ENCODE measurements at regions not wholly inside any gene's neighbourhood (a gene's known extent, or its start where the extent isn't known, plus 50 kb on each side); places are given as distances from the start of the nearest gene placed in this dataset.

DNA sequence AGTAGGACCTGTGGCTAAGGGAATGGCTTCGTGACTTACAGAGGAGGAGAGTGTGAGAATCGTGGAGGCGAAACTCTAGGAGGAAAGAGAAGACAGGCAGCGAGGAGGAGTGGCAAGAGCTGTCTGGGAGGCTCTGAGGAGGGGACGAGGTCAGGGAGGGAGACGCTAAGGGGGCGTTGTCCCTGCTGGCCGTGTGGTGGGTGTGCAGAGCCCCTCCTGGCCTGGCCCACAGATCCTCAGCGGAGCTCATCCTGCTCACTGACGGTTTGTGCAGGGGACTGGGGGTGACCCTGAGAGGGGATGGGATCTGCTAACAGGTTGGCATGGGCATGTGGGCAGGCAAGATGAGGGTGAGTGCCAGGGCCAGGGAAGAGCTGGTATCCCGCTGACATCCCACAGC, 56.5 kb upstream of the PRR5 start:
- intact Hi-C loops (cut with micrococcal nuclease) = no loop called here
- no peaks in the 10 kb centered on the region for H3K9me1 ChIP-seq (ENCODE audit: control insufficient read depth, insufficient read depth, low read length)
- no TSS peak for BruUV-seq (replicated peaks)
- H4K20me1 ChIP-seq (replicated peaks; ENCODE audit: control insufficient read depth, insufficient read depth, low read length) = no peaks in the 10 kb centered on the region
- no peak overlapping the region for H2AFZ ChIP-seq (ENCODE audit: low read depth, low read length)
- no peak for TF ChIP-seq MEF2A (IDR thresholded peaks at IDR 0.05; ENCODE audit: control insufficient read depth, low read depth, low read length)
- no peak for TF ChIP-seq TSC22D4 (tag; IDR thresholded peaks at IDR 0.05)
- no peak for TF ChIP-seq TAF1 (IDR thresholded peaks at IDR 0.05; ENCODE audit: control insufficient read depth, extremely low read depth, insufficient read depth, low read length, severe bottlenecking)
- TF ChIP-seq, protein P1, sequence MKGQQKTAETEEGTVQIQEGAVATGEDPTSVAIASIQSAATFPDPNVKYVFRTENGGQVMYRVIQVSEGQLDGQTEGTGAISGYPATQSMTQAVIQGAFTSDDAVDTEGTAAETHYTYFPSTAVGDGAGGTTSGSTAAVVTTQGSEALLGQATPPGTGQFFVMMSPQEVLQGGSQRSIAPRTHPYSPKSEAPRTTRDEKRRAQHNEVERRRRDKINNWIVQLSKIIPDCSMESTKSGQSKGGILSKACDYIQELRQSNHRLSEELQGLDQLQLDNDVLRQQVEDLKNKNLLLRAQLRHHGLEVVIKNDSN (CRISPR knock-in tag; IDR thresholded peaks at IDR 0.05) = no peak
- no peak for TF ChIP-seq SAP30 (IDR thresholded peaks at IDR 0.05; ENCODE audit: borderline replicate concordance, insufficient read depth, low read depth, low read length, poor library complexity, severe bottlenecking)
- no peak for TF ChIP-seq RCOR1 (IDR thresholded peaks at IDR 0.05; ENCODE audit: borderline replicate concordance in 1 of 2, low read depth in 2 of 2, low read length in 2 of 2)
- TF ChIP-seq SREBF2 (CRISPR knock-in tag; IDR thresholded peaks at IDR 0.05) = no peak
- TF ChIP-seq MITF (IDR thresholded peaks at IDR 0.05) = no peak
- TF ChIP-seq IRF9 (tag; IDR thresholded peaks at IDR 0.05) = no peak
- TF ChIP-seq C11orf30 (IDR thresholded peaks at IDR 0.05; ENCODE audit: low read depth) = no peak
- in situ Hi-C loops (cut with MboI) = no loop called here
- H3K27ac ChIP-seq (ENCODE audit: extremely low read depth, low read depth, low read length) = no peak overlapping the region
- no peak overlapping the region for H3K9ac ChIP-seq (ENCODE audit: insufficient read depth in 1 of 2, low read depth in 2 of 2, low read length in 2 of 2)
- H3K27me3 ChIP-seq (ENCODE audit: control insufficient read depth in 2 of 2, insufficient read depth in 2 of 2, low read length in 2 of 2) = peaks cover 3 to 32% of the 10 kb centered on the region in 2 experiments
- H3K9me3 ChIP-seq (replicated peaks; ENCODE audit: control insufficient read depth, insufficient read depth, low read depth, low read length) = no peaks in the 10 kb centered on the region
- ATAC-seq (no peak), DNase-seq (ENCODE audit: extremely low read depth in 1 of 4, low spot score in 3 of 4) (no peak), FAIRE-seq (no peak)
- no peaks in the 10 kb centered on the region for H3K79me2 ChIP-seq (ENCODE audit: control insufficient read depth, insufficient read depth, low read length)
- POLR2A ChIA-PET = no interaction called here
- H3K4me3 ChIP-seq = no peak overlapping the region
- peaks cover 0 to 4% of the 10 kb centered on the region in 2 experiments; a peak in 2 of 5 replicates for H3K4me1 ChIP-seq (replicated peaks in 1 of 2; ENCODE audit: control insufficient read depth in 2 of 2, insufficient read depth in 2 of 2, low read length in 2 of 2)
- CTCF ChIA-PET (ENCODE audit: low intra/inter-chr PET ratio) = no interaction called here
- H3K4me2 ChIP-seq (ENCODE audit: insufficient read depth, low read length) = no peak overlapping the region
- 0% methylated on average over 9 of the region's 11 CpGs for WGBS (ENCODE audit: insufficient coverage, low coverage, missing lambda C conversion rate)
- H3K36me3 ChIP-seq (ENCODE audit: control insufficient read depth, insufficient read depth, low read length) = no peaks in the 10 kb centered on the region

Measured in K562 (cell line).